NCI-H1048 (cell line): ENCODE measurements at regions not wholly inside any gene's neighbourhood (a gene's known extent, or its start where the extent isn't known, plus 50 kb on each side); places are given as distances from the start of the nearest gene placed in this dataset.
"Not testable (repeated sequence)": the region's sequence is repeated elsewhere in the genome, so short reads cannot be mapped to it uniquely, and the experiment has no call there.

Experiments
- DNase-seq: peaks from one replicate; lab custom pipeline; 2025; lab: John Stamatoyannopoulos, UW

DNA sequence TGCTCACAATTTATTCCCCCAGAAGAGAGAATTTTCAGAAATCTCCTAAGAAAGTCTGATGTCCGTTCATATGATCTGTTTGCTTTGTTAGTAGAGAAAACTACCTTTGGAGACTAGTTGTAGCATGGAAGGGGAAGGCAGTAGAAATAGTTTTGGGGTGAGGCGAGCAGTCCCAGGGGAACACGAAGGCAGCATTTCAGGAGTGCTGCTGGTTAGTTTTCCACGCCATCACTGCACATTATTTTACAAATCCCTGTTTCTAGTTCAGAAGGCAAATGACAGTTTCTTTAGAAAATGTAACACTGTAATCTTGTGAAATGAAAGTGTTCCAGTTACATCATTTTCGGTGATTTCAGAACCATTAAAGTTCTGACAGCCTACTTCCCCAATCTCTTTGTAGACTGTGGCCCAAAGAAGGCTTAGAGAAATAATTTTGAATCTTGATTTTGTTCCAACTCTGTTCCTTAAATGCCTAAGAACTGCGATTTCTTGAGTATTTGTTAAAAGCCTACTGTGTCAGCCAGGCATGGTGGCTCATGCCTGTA is 123.8 kb downstream of the LAT start:
- DNase-seq, result not testable (repeated sequence)

DNA sequence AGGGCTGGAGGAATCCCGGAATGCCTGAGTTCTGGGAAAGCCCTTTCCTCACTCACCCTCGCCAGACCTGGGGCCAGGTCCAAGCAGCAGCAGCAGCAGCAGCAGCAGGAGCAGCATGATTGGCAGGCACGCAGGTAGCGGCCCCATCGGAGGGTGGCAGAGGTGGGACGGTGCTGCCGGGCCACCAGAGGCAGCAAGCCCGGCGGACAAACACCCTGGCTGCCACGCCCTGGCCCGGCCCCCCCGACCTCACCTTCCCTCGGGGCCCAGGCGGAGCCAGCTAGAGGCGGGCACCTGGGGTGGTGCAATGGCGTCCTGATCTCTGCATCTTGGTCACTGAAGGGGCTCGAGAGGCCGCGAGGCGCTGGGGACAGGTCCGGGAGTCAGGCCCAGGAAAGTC is 122.4 kb downstream of the LAT start:
- no peak for DNase-seq

DNA sequence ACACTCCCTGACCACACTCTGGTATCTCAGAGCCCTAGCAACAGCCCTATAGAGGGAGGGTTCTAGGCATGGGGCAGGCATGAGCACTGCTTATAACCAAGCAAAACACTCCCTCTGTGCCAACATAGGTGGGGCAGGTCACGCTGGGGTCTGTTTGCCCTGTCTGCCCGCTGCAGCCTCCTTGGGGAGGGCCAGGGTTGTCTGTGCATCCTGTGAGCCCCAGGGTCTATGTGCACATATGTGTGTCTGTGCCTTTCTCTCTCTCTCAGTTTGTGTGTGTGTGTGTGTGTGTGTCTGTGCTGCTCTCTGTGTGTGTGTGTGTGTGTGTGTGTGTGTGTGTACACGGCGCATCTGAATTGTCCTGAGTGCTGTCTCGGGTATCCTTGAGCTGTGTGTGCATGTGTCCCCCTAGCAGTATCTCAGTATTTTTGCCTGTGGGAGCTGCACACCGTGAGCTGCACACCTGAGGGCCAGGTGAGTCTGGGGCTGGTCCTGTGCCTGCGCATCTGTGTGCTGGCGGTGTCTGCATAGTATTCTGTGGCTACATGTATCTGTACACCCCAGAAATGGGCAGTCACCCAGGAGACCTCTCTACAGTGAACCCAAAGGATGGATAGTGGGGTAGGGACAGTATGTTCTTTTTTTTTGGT is 121.5 kb downstream of the LAT start:
- DNase-seq, result not testable (repeated sequence)

DNA sequence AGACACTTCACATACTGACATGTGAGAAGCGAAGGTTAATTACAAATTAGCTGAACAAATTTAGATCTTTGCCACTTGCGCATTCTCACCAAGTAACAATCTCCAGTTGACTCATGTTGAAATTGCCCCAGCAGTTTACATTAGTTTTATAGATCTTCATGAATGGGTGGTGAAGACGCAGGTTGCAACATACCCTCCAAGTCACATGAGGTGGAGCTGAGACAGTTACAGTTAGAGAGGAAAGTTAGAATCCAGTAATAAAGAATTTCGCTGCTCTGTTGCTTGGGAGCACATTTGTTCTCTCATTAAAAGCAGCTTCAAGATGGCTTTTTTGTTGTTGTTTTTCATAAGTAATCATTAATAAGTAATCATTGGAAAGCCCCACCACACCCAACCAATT is 119.7 kb downstream of the LAT start:
- not testable (repeated sequence) for DNase-seq

DNA sequence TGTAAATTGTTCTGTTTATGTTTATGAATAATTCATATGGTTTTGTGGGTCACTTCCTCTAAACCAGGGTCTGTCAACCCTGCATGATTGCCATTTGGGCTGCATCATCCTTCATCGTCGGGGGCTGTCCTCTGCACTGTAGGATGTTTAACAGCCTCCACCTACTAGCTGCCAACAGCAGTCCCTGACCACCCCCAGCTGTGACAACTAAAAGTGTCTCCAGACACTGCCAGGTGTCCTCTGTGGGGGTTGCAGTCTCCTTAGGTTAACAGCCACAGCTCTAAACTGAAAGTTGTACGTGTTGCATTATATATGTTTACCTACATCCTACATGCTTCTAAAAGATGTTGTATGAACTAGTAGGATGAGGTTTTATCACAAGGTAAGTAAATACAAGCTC is 113.1 kb downstream of the LAT start:
- DNase-seq, result not testable (repeated sequence)

DNA sequence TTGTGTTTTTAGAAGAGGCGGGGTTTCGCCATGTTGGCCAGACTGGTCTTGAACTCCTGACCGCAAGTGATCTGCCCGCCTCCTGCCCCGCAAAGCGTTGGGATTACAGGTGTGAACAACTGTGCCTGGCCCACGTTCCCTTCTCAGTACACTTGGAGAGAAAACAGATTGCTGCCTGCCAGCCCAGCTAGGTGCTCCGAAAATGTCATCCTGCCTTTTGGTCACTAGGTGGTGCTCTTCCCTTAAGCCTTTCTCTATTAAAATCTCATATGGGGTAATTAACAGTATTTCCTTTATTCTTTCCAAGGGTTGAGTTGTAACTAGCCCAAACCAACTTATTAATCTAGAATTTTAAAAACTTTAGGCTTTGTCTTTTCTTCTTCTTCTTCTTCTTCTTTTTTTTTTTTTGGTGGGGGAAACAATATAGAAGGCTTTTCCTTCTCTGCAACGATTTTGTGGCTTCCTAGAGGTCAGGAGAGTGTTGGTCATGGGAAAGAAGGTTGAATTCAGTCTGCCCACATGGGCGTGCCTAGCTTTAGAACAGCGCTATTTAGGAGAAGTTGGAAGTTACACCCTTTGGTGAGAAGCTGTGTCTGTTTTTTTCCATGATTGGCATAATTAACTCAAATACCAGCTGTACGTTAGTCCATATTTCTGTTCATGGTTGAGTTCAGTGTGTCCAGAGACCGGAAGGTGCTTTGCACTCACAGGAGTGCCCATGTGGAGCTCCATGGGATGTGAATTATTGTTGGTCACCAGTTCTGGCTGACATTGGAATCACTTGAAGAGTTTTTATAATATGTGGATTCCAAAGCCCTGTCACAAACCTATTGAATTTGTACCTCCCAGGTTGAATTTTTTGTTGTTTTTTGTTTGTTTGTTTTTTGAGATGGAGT is 110.1 kb downstream of the LAT start:
- not testable (repeated sequence) for DNase-seq

DNA sequence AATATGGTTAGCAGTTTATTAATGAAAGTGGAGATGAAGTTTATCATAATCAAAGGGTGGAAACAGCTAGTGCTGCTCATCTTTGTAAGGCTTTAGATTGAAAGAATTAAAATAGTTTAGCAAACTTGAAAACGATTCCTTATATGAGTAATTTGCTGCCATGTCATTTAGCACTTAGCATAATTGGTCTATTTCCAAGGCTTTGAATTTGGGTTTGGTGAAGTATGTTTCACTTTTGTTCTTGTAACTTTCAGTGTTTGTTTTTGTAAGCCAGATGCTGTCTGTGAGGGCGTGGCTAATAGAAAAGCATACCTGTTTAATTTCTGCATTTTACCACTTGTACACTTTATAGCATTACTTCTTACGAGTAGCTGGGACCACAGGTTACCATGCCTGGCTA is 109.5 kb downstream of the LAT start:
- not testable (repeated sequence) for DNase-seq

DNA sequence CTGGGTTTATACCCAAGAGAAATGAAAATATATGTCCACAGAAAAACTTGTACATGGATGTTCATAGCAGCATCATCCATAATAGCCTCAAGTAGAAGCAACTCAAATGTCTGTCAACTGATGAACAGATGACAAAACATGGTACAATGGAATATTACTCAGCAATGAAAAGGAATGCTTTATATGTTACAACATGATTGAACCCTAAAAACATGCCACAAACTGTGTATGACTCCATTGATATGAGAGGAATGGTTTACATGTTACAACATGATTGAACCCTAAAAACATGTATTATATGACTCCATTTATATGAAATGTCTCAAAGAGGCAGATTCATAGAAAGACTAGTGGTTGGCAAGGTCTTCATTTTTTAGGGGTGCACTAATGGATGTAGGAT is 104.8 kb downstream of the LAT start:
- DNase-seq, result not testable (repeated sequence)

DNA sequence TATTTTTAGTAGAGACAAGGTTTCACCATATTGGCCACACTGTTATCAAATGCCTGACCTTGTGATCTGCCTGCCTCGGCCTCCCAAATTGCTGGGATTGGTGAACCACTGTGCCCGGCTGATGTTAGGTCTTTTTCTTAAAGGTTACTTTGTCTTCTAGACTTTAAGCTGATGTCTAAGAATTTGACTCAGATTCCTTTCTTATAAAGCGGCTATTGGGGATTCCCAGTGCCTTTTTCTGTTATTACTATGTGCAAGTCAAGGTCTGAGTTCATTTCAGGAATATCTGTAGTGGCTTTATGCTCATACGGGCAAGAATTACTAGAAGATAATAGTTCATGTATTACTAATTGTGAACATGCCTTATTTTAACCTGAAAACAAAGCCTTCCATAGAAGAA is 102.8 kb downstream of the LAT start:
- DNase-seq, result not testable (repeated sequence)

DNA sequence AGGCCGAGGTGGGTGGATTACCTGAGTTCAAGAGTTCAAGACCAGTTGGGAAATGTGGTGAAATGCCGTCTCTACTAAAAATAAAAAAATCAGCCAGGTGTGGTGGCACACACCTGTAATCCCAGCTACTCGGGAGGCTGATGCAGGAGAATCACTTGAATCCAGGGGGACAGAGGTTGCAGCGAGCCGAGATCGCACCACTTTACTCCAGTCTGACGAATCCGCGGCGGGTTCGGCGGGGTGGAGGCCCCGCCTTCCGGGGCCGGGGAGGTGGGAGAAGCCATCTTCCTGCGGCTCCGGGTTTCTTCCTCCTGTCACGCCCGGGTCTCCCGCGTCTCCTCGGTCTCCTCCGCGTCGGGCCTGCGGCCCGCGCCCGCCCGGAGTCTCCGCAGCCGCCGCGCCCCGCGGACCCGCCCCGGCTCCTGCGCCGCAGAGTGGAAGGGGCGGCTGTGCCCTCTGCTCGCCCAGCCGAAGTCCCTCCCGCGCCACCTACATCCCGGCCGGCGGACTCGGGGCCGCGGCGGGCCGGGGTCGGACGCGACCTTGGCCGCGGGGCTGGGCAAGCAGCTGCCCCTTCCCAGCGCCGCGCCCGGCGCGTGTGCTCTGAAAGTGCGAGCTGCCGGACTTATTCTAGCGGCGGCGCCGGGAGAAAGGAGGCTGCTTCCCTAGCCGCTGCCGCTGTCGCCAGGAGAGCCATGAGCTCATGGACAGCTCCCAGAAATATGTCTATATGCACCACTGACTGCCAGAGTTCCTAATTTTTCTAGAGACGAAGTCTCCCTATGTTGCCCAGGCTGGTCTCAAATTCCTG is 97.2 kb downstream of the LAT start:
- not testable (repeated sequence) for DNase-seq

DNA sequence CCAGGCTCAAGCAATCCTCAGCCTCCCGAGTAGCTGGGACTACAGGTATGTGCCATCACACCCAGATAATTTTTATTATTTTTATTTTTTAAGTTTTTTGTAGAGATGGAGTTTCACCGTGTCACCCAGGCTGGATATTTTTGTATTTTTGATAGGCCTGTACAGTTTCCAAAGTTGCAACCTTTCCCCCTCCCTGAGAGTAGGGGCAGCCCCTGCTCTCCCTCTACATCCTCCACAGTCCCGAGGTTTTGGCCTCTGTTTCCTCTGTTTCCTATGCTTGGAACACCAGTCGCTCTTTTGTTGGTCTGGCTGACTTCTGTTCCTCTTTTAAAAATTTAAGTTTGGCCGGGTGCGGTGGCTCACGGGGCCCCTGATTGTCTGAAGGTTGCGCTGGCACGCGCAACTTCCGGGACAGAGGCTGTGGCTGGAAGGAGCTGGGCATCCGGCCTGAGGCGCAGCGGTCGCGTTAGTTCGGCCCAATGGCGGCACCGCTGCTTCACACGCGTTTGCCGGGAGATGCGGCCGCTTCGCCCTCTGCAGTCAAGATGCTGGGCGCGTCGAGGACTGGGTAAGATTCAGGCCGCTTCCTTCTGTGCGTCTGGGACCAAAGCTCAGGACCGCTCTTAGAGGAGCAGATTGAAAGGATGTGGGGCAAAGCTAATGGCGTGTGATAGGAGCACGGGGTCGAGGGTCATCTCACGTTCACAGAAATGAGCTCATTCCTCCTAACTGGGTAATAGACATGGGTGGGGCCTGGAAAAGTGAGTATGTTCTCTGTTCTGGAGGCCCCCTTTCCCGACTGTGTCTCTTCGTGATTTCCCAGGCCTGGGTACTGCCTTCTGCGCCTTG is 89.9 kb downstream of the LAT start:
- DNase-seq, result not testable (repeated sequence)

DNA sequence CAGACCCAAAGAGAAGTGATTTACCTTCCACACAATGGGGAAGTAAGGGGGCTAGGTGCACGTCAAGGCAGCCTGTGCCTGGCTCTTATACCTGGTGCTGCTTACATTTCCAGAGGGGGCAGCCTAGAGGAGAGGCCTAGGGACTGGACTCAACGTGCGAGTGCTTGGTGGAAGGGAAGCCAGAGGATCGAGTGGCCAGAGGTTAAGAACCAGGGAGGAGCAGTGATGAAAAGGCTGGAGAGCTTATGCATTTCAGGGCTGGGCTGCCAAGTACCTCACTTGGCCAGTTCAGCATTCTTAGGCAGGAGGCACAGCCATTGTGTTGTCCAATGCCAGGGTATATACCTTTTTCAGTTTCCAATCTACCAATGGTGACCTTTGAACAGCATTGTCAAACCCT is 77.4 kb downstream of the LAT start:
- not testable (repeated sequence) for DNase-seq

DNA sequence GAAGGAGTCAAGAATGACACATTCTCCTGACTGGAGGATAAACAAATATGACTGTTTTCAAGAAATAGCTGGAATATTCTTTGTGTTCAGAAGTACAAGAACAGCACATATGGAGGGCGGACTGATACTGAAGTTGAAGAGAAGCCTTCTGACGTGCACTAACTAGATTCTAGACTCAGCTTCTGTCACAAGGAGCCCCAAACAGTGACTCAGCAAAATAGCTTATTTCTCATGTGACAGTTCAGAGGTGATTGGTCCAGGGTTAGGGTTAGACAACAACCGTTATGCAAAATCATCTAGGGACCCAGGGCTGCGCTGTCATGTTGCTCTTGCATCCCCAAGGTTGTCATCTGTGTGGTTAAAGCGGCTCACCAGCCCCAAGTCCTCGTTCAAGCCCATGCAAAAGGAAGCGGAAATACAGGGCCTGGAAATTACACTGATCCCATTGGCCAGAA is 76.6 kb downstream of the LAT start:
- not testable (repeated sequence) for DNase-seq

DNA sequence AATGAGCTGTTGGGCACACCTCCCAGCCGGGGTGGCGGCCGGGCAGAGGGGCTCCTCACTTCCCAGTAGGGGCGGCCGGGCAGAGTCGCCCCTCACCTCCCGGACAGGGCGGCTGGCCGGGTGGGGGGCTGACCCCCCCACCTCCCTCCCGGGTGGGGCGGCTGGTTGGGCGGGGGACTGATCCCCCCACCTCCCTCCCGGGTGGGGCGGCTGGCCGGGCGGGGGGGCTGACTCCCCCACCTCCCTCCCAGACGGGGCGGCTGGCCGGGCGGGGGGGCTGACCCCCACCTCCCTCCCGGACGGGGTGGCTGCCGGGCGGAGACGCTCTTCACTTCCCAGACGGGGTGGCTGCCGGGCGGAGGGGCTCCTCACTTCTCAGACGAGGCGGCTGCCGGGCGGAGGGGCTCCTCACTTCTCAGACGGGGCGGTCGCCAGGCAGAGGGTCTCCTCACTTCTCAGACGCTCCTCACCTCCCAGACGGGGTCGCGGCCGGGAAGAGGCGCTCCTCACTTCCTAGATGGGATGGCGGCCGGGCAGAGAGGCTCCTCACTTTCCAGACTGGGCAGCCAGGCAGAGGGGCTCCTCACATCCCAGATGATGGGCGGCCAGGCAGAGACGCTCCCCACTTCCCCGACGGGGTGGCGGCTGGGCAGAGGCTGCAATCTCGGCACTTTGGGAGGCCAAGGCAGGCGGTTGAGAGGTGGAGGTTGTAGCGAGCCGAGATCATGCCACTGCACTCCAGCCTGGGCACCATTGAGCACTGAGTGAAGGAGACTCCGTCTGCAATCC is 75.4 kb downstream of the LAT start:
- not testable (repeated sequence) for DNase-seq

DNA sequence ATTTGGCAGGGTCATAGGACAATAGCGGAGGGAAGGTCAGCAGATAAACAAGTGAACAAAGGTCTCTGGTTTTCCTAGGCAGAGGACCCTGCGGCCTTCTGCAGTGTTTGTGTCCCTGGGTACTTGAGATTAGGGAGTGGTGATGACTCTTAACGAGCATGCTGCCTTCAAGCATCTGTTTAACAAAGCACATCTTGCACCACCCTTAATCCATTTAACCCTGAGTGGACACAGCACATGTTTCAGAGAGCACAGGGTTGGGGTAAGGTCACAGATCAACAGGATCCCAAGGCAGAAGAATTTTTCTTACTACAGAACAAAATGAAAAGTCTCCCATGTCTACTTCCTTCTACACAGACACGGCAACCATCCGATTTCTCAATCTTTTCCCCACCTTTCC is 74.7 kb downstream of the LAT start:
- not testable (repeated sequence) for DNase-seq
